HG03103 (cell line): ENCODE measurements at regions not wholly inside any gene's neighbourhood (a gene's known extent, or its start where the extent isn't known, plus 50 kb on each side); places are given as distances from the start of the nearest gene placed in this dataset.

Experiments
- ATAC-seq: cut with Tn5 transposase; IDR thresholded peaks from one replicate; pipeline ENCODE4 v1.9.1; 2021; ENCODE audit warnings: low read depth; ENCODE audit not compliant: unreplicated experiment

DNA sequence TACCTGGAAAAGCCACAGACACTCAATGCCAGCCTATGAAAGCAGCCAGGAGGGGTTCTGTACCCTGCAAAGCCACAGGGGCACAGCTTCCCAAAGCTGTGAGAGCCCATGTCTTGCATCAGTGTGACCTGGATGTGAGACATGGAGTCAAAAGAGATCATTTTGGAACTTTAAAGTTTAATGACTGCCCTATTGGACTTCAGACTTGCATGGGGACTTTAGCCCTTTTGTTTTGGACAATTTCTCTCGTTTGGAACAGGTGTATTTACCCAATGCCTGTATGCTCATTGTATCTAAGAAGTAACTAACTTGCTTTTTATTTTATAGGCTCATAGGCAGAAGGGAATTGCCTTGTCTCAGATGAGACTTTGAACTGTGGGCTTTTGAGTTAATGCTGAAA lies 244.9 kb upstream of the TYRP1 start:
- ATAC-seq = no peak

DNA sequence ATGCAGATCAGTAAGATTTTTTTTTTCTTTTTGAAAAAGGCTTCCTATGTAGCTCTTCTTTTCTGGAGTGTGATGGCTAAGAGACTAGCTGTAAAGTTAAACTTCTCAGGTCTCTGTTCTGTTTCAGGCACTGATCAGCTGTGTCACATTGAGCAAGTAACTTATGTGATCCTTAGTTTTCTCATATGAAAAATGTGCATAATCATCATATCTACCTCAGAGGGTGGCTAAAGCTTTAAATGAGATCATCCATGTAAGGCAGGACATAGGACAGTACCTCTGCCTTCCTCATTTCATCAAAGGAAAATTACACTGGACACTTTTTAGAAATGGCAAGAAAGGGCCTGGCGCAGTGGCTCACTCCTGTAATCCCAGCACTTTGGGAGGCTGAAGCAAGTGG lies 235.9 kb upstream of the TYRP1 start:
- no peak for ATAC-seq

DNA sequence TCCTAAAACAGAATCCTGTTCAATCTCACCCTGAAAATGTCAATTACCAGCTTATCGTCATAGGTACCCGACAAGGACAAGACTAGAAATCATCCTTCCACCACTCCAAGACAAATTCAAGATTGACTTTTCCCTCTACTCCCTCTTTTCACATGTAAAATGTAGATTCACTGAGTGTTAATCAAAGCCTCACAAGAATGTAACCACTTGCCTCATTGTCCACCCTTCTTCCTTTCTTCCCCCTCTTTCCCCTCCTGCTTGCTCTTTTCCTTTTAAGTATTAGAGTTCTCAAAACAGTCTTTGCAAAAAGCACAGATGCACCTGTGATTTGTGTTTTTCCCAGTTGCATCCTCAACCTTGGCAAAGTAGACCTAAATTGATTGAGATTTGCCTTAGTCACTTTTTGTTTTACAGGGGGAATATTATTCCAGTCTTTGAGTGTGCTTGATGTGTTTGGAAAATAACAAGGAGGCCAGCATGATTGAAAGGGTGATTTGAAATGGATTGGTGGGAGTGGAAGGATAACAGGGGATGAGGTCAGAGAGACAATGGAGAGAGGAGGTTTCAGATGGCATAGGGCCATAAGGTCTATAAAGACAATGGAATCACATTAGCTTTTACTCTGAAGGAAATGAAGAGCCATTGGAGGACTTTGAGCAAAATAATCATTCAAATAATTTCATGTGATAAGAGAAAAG lies 231.3 kb upstream of the TYRP1 start:
- ATAC-seq = no peak

DNA sequence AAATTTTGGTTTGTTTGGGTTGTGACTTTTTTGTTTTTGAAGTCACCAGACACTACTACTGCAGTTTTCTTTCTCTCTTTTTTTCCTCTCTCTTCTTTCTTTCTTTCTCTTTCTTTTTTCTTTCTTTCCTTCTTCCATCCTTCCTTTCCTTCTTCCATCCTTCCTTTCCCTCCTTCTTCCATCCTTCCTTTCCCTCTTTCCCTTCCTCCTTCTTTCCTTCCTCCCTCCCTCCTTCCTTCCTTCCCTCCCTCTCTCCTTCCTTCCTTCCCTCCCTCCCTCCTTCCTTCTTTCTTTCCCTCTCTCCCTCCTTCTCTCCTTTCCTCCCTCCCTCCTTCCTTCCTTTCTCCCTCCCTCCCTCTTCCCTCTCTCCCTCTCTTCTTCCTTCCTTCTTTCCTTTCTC lies 230.3 kb upstream of the TYRP1 start:
- no peak for ATAC-seq

DNA sequence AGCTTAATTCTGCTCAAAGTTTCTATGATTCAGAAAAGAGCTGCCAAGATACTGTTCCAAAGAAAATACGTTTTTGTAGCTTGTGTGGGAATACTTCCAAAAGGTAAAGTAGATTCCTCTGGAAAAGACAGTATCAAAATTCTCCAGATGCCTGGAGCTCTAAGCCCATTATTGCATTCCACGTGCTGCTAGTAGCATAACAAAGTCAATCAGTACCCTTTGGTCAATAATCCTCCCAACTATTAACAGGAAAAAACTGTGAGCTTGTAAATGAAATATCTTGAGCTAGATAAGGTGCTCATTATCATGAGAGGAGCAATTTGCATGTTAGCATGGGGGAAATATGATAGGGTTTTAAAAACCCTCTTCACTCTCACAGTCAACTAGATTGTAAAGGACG lies 229.5 kb upstream of the TYRP1 start:
- no peak for ATAC-seq

DNA sequence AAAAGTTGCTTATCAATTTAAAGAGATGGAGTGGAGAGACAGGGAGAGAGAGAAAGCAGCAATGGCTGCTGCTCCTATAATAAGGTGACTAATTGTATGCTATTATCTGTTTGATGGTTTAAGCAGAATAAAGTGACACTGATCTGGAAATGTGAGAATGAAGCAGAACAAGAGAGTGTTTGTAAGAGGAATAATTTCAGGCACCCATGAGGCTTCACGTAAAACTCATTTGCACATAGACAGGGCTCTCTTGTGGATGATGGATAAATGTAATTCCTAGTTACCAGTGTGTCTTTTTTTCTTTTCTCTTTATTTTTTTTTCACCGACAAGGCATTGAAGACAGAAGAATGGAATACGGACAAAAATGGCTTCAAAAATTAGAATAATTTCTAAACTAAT lies 228.8 kb upstream of the TYRP1 start:
- ATAC-seq = no peak

DNA sequence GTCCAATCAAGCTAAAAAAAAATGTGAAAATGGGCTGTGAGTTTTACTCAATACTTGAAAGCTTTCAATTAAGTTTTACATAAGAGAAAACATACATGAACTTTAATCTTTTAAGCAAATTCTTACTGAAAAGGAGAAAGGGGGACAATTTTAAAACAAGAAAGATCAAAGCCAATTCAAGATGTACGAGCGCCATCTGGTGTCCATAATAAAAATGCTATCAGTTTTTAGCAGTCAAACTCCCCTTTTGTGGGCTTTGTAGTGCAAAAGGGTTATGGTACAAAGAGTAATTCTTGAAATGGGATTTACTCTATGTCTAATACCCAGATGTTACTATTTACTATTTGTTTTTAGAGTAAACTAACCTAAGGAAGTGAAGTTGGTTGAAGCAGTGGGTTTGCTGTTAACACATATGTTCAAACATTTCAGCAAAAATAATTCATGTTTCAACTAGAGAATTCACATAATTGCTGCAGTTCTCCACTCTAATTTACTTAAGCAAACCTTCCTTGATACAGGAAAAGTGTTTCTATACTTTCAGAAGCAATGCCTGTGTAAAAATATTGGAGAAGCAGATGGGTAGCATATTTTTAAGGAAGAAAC lies 228.2 kb upstream of the TYRP1 start:
- ATAC-seq = no peak

DNA sequence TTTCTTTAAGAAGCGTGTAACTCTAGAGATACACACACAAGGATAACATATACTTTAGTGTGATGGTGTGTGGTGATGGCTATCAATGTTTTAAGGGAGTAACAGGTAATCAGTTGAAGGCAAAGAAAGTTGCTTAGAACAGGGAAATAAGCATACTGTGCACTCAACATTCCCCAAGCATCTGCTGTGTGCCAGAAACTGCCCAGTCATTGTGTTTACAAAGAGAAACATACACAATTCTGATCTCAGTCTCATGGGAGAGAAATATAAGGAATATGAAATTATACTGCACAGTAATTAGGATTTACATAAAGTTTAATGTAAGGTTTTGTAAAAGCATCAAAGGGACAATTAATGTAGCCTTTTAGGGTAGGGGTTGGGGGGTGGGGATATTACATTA lies 224.1 kb upstream of the TYRP1 start:
- no peak for ATAC-seq

DNA sequence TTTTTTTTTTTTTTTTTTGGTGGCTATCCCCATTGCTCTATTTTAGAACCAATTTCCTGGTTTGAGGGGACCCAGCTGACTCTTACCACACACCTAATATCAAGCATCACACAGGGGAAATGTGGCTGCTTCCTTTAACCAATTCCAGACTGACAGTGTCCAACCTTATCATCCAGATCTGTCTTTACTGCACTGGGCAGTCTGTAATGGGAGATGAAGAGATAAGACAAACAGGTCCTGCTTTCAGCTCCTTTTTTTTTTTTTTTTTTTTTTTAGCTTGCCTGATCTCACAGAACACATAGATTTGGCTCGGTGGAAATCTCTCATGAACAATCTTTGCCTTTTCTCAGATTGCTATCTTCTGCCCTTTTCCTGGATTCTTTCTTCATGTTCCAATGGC lies 198.8 kb upstream of the TYRP1 start:
- ATAC-seq = no peak

DNA sequence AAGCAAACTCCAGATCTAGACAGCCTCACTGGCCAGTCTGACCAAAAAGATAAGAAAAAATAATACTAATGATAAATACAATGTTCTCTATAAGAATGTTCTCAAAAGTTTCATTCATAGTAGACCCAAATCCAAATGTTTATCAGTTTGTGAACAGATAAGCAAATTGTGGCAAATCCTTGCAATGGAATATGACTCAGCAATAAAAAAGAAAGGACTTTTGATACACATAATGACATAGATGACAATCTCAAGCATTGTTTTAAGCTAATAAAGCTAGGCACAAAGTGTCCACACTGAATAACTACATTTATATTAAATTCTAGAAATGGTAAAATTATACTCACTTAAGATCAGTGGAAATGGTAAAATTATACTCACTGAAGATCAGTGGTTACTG lies 195.4 kb upstream of the TYRP1 start:
- no peak for ATAC-seq

DNA sequence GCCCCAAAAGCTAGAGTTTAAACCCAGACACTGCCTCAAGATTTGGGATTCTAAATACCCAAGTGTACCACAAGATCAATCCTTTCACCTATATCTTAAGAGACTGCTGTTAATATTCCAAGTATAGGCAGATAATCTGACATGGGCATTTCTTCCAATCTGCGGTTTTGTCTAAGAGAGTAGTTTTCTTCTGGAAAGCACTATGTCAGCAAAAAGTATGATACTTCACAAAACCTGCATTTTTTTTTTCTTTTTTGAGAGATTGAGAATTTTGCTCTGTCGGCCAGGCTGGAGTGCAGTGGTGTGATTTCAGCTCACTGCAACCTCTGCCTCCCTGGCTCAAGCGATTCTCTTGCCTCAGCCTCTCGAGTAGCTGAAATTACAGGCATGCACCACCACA lies 190.7 kb upstream of the TYRP1 start:
- ATAC-seq = no peak

DNA sequence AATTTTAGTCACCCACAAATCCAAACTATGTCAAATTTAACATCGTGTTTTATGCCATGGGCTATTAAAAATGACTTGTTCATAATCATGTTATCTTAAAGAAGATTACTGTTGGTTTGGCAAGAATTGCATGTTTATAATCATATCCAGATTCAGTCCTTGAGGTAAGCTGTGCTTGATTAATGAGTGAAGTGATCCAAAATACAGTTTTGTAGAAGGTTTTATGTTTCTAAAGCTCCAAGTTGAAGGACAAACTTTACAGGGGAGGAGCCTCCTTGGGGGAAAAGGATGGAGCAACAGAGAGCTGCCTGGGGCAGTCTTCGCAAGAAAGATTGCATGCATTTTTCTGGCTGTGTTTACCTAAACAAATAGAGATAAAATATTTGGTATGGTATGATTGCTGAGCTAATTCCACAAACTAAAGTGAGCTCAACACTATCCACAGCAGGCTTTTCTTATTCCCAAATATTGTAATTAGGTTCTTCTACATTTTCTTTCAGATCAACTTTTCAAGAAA lies 189.5 kb upstream of the TYRP1 start:
- ATAC-seq = no peak

DNA sequence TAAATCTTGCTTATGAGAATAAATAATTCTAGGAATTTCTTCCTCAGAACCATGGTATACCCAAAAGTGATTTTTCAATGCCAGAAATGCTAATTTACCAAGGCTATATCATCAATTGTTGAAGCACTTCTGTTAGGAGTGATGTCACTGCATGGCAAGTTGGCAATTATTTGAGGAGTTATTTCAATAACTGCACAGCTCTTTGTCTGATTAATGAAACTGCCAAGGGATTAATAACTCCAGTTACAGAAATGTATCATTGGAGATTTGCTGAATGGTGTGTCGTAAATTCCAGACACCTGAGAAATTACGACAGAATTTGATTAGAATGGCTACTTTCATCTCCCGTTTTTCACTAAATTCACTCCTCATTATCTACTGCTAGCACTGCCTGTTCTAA lies 182.6 kb upstream of the TYRP1 start:
- no peak for ATAC-seq

DNA sequence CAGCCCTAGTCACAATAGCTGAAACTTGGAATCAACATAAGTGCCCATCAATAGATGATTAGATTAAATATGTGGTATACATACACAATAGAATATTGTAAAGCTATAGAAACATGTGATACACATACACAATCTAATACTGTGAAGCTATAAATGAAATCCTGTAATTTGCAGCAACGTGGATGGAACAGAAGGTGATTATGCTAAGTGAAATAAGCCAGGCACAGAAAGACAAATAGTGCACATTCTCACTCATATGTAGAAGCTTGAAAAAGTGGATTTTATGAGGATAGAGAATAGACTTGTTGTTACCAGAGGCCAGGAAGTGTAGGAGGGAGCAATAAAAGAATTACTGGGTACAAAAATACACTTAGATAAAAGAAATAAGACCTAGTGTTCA lies 181.5 kb upstream of the TYRP1 start:
- no peak for ATAC-seq

DNA sequence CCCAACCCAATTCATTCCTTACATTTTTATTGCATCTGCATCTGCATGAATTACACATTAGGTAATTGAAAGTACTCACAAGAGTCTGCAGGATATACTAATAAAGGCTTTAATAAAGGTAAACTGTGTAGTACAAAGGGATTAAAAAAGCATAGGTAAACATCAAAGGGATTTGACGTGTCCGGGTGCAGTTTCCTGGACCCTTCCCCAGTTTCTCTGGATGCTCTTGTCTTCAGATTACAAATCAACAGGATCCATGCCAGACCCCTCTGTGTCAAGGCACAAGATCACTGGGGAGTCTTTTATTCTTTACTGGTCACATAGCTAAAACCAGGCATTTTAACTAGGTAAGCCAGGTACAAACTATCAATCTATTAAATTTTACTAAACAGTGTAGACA lies 177.2 kb upstream of the TYRP1 start:
- no peak for ATAC-seq

DNA sequence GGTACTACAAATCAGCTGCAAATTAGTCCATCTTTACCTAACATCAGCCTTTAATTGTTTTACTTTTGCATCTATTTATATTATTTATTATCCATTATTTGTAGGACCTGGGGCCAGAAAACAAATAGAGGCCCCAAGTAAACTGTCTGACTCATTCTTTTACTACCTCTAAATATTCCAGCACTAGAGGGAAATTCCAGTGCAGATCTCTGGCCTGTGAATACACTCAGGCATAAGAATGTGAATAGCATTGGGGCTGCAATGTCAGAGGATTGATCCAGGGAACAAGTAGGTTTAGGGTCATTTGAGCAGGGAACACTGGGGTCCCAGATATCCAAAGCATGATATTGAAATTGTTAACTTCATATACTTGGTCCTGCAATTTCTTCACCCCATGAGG lies 176.6 kb upstream of the TYRP1 start:
- ATAC-seq = no peak

DNA sequence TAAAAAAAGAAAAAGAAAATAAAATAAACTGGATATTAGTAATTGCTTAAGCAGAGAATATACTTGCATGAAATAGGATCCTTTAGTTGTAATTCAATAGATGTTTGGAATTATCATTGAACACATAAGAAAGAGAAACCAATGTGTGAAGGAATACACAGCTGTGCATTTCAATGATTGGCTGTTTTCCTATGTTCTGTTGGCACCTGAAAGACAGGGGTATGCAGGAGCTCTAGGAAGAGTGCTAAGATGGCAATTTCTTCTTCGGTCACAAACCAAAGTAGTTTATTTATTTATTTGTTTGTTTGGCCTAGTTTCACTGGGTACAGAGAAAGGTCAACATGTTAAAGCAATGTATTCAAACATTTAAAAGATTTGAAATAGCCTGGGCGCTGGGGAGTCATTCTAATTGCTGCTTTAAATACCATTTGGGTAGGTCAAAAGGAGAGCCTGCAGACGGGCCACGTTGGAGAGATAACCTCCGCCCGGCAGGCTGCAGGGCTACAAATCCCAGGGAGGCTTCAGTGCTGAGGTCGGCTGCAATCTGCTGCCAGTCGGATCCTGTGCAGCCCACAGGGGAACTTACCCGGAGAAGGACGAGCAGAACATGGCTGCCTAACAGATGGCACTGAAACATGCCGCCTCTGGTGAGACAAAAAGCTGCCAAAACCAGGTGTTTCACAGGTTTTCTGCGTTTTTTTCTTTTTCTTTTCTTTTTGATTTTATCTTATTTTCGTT lies 154.2 kb upstream of the TYRP1 start:
- no peak for ATAC-seq

DNA sequence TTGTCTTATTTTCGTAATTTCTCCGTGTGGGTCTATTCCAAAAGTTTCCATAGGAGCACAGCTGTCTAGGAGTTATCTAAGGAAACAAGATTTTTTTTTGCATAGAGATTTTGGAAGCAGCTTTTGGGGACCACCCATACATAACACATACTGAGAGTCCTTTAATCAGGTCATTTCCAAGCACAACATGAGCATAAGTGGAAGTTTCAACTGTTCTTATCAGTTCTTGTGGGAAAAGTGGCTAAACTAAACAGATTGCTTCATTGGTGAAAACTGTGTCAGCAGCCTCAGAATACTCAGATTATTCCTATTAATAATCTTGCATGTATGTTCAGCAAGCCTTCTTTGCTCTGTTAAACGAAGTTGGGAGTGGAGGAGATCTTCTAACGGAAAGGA lies 153.6 kb upstream of the TYRP1 start:
- ATAC-seq = no peak

DNA sequence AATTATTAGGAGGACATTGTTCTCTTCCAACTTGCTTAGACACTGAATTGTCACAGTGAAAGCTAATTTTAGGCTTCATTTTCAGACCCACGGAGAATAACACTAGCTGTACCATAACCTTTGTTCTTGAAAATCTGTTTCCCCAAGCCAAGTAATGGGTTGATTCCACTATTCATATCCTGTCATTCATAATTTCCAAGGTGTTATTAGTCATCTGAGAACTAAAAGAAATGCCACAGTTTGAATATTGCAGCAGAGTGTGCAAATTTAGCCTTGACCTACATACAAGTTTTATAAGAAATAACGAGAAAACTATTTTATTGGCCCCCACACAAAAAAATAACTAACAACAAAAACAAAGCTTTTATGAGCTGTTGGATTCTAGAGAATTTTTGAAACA lies 148.5 kb upstream of the TYRP1 start:
- ATAC-seq = no peak

DNA sequence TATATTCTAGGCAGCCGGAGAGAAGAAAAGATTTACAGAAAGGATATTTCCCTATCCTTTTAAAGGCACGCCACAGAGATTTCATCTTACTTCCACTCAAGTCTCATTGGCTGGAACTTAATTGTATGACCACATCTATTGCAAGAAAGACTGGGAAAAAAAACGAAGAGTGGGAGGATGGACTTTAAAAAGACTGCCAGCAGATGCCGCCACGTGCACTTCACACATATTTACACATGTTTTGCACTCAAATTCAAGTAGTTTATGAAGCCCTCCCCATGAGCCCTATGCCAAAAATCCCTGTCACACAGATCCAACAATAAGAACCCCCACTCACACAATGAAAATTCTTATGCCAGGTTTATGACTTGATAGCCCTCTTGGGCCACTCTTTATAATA lies 138.5 kb upstream of the TYRP1 start:
- no peak for ATAC-seq

DNA sequence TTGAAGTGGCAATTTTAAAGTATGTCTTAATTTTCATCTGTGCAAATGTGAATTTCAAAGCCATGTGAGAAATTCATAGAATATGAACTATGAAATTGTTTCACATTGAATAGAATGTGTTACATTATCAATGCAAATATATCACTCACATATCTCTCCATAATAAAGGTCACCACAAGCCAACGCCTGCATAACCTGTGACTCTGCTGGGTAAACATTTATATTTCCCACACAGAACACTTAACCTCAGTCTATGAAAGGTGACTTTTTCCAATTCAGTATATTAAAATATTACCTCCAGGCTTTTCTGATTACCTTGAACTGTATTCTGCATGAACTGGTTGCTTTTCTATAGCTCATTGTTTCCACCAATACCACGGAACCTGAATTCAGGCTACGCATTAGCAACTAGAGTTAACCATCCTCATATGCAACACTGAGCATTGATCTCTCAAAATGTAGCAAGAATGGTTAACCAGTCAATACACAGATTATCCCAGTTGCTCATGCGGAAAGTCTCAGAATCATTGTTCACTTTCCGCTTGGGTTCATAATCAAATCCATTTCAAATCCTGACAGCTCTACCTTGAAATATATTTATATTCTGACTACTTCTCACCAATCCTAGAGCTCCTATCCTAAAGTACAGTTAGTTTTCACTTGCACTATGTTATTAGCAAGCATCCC lies 126.6 kb upstream of the TYRP1 start:
- no peak for ATAC-seq
